GM13976 (cell line): ENCODE measurements at regions not wholly inside any gene's neighbourhood (a gene's known extent, or its start where the extent isn't known, plus 50 kb on each side); places are given as distances from the start of the nearest gene placed in this dataset.

Source experiments
- DNase-seq: peaks from one replicate; pipeline ENCODE4 v3.0.0; 2012; ENCODE audit warnings: low spot score
- CTCF ChIP-seq: IDR thresholded peaks from 2 replicates; pipeline ENCODE4 v1.5.1; 2012; ENCODE audit warnings: borderline replicate concordance, mild to moderate bottlenecking; ENCODE audit not compliant: insufficient read depth; ENCODE audit errors: extremely low read depth, missing control alignments, control extremely low read depth
- in situ Hi-C: fragments of 300-500 bp; cut with MboI; formaldehyde crosslinking; loops from one replicate; pipeline ENCODE4 v1.12.0; 2022; ENCODE audit warnings: low sequenced_read_pairs, mixed read lengths, inconsistent platforms; ENCODE audit not compliant: unreplicated experiment

GRCh38 chr13:80558074-80558473 lies 217.1 kb upstream of the SPRY2 start:
- in situ Hi-C loops: no loop called here
- no peak for DNase-seq
- TF ChIP-seq CTCF: no peak

GRCh38 chr13:80555796-80556678 lies 215.1 kb upstream of the SPRY2 start:
- in situ Hi-C loops: no loop called here
- DNase-seq: no peak
- no peak for TF ChIP-seq CTCF

GRCh38 chr13:80552851-80553440 lies 212.0 kb upstream of the SPRY2 start:
- in situ Hi-C loops: no loop called here
- no peak for TF ChIP-seq CTCF
- no peak for DNase-seq

- no peak for DNase-seq
- no peak for TF ChIP-seq CTCF
- in situ Hi-C loops: no loop called here
These were observed 210.9 kb upstream of the SPRY2 start for GRCh38 chr13:80551650-80552497.

GRCh38 chr13:80550971-80551441 lies 210.1 kb upstream of the SPRY2 start:
- no peak for DNase-seq
- TF ChIP-seq CTCF: no peak
- in situ Hi-C loops: no loop called here

GRCh38 chr13:80548915-80549314 lies 208.0 kb upstream of the SPRY2 start:
- in situ Hi-C loops: no loop called here
- TF ChIP-seq CTCF: no peak
- no peak for DNase-seq
